ENCODE measurements at regions not wholly inside any gene's neighbourhood (a gene's known extent, or its start where the extent isn't known, plus 50 kb on each side); places are given as distances from the start of the nearest gene placed in this dataset.

- Histone ChIP-seq H3K9me3 (ENCODE audit: insufficient read depth, low read length) (no peaks in the 10 kb centered on the region), H3K9ac (ENCODE audit: low read length) (no peak overlapping the region), H3K36me3 (ENCODE audit: low read length) (no peaks in the 10 kb centered on the region), H4K20me1 (ENCODE audit: low read depth, low read length) (no peaks in the 10 kb centered on the region), H3K27ac (ENCODE audit: low read depth, low read length) (no peak overlapping the region), H3F3A (ENCODE audit: insufficient read depth) (no peaks in the 10 kb centered on the region), H3K9me2 (replicated peaks; ENCODE audit: insufficient read depth, low read length) (no peaks in the 10 kb centered on the region), H3K79me2 (ENCODE audit: insufficient read depth, low read length) (no peaks in the 10 kb centered on the region), H3K4me2 (ENCODE audit: low read depth, low read length, poor library complexity, severe bottlenecking) (no peak overlapping the region), H2AFZ (ENCODE audit: low read depth, low read length, severe bottlenecking) (no peak overlapping the region), H3K4me3 (ENCODE audit: insufficient read depth, low read length, poor library complexity, severe bottlenecking) (no peak overlapping the region), H3K27me3 (ENCODE audit: low read length) (no peaks in the 10 kb centered on the region)
- no peak for TF ChIP-seq EZH2phosphoT487 (conservative IDR thresholded peaks at IDR 0.05; ENCODE audit: low read length)
- TF ChIP-seq, protein P1, sequence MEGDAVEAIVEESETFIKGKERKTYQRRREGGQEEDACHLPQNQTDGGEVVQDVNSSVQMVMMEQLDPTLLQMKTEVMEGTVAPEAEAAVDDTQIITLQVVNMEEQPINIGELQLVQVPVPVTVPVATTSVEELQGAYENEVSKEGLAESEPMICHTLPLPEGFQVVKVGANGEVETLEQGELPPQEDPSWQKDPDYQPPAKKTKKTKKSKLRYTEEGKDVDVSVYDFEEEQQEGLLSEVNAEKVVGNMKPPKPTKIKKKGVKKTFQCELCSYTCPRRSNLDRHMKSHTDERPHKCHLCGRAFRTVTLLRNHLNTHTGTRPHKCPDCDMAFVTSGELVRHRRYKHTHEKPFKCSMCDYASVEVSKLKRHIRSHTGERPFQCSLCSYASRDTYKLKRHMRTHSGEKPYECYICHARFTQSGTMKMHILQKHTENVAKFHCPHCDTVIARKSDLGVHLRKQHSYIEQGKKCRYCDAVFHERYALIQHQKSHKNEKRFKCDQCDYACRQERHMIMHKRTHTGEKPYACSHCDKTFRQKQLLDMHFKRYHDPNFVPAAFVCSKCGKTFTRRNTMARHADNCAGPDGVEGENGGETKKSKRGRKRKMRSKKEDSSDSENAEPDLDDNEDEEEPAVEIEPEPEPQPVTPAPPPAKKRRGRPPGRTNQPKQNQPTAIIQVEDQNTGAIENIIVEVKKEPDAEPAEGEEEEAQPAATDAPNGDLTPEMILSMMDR (IDR thresholded peaks at IDR 0.05; ENCODE audit: insufficient read depth, low read length, poor library complexity, severe bottlenecking) = no peak
Observed at GRCh38 chr1:84759756-84760155, 69.5 kb upstream of the SSX2IP start.

DNA sequence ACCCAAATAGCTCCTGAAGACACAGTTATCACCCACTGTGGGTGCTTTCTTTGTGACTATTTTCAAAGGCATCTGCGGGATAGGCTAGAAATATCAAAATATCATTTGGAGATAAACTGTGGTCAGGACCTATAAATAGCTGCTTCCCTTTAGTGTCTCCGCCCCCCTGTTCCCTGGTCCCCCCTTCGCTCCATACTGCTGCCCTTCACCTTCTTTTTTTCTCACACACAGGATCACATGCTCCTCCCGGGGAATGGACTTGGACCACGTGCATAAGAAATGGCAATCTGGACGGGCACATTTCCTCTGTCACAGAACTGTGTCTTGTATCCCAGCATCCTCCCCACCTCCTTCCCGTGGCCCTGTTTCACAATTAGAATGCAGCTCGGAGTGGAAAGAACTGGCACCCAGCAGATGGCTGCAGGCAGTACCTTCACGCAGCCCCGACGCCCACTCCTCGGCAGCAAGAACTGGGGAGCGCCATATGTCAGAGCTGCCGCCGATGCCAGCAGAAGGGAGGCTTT is 68.8 kb upstream of the SSX2IP start:
- no peaks in the 10 kb centered on the region for H4K20me1 ChIP-seq (ENCODE audit: low read depth, low read length)

DNA sequence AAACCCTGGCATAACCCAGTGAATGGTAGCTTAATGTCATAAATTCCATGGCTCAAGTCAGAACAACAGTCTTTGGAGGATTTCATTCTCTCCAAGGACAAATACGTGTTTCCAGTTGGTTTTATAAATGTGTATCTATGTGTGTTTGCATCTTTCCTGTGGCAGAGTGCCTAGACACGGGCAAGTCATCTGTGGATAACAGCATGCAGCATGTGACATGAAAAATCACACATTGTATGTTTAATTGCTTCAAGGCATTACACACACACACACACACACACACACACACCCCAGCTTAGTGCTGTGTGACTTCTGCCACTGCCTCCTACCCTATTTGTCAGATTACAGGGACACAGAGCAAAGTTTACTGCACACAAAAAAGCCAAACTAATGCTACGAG is 68.2 kb upstream of the SSX2IP start:
- no peaks in the 10 kb centered on the region for H3K9me3 ChIP-seq (ENCODE audit: insufficient read depth, low read length)
- no peak overlapping the region for H2AFZ ChIP-seq (ENCODE audit: low read depth, low read length, severe bottlenecking)
- H3K4me3 ChIP-seq (ENCODE audit: insufficient read depth, low read length, poor library complexity, severe bottlenecking) = no peak overlapping the region
- H3K9ac ChIP-seq (ENCODE audit: low read length) = no peak overlapping the region
- H3K79me2 ChIP-seq (ENCODE audit: insufficient read depth, low read length) = no peaks in the 10 kb centered on the region
- H3K36me3 ChIP-seq (ENCODE audit: low read length) = no peaks in the 10 kb centered on the region
- no peaks in the 10 kb centered on the region for H3K27me3 ChIP-seq (ENCODE audit: low read length)
- no peaks in the 10 kb centered on the region for H3K9me2 ChIP-seq (replicated peaks; ENCODE audit: insufficient read depth, low read length)
- no peaks in the 10 kb centered on the region for H4K20me1 ChIP-seq (ENCODE audit: low read depth, low read length)
- H3K27ac ChIP-seq (ENCODE audit: low read depth, low read length) = no peak overlapping the region
- H3K4me2 ChIP-seq (ENCODE audit: low read depth, low read length, poor library complexity, severe bottlenecking) = no peak overlapping the region
- H3F3A ChIP-seq (ENCODE audit: insufficient read depth) = no peaks in the 10 kb centered on the region
- TF ChIP-seq, protein P1 (IDR thresholded peaks at IDR 0.05; ENCODE audit: insufficient read depth, low read length, poor library complexity, severe bottlenecking) = no peak
- no peak for TF ChIP-seq EZH2phosphoT487 (conservative IDR thresholded peaks at IDR 0.05; ENCODE audit: low read length)

More for the DNA sequence above, 68.8 kb upstream of the SSX2IP start:
- Histone ChIP-seq H3K9ac (ENCODE audit: low read length) (no peak overlapping the region), H3K9me3 (ENCODE audit: insufficient read depth, low read length) (no peaks in the 10 kb centered on the region), H2AFZ (ENCODE audit: low read depth, low read length, severe bottlenecking) (no peak overlapping the region), H3K36me3 (ENCODE audit: low read length) (no peaks in the 10 kb centered on the region), H3K27ac (ENCODE audit: low read depth, low read length) (no peak overlapping the region), H3K4me2 (ENCODE audit: low read depth, low read length, poor library complexity, severe bottlenecking) (no peak overlapping the region), H3K4me3 (ENCODE audit: insufficient read depth, low read length, poor library complexity, severe bottlenecking) (no peak overlapping the region), H3F3A (ENCODE audit: insufficient read depth) (no peaks in the 10 kb centered on the region), H3K79me2 (ENCODE audit: insufficient read depth, low read length) (no peaks in the 10 kb centered on the region), H3K9me2 (replicated peaks; ENCODE audit: insufficient read depth, low read length) (no peaks in the 10 kb centered on the region), H3K27me3 (ENCODE audit: low read length) (no peaks in the 10 kb centered on the region)
- TF ChIP-seq, protein P1 (IDR thresholded peaks at IDR 0.05; ENCODE audit: insufficient read depth, low read length, poor library complexity, severe bottlenecking) = no peak
- TF ChIP-seq EZH2phosphoT487 (conservative IDR thresholded peaks at IDR 0.05; ENCODE audit: low read length) = no peak
